ENCODE measurements at regions not wholly inside any gene's neighbourhood (a gene's known extent, or its start where the extent isn't known, plus 50 kb on each side); places are given as distances from the start of the nearest gene placed in this dataset.

GRCh38 chr4:125679989-125680388 is 365.2 kb downstream of the FAT4 start:
- no peak for DNase-seq (ENCODE audit: low read depth)
- no peak overlapping the region for H3K4me3 ChIP-seq (ENCODE audit: low read depth, low read length)
- no peak for TF ChIP-seq CTCF (IDR thresholded peaks at IDR 0.05; ENCODE audit: insufficient read depth, low read depth, low read length)

DNA sequence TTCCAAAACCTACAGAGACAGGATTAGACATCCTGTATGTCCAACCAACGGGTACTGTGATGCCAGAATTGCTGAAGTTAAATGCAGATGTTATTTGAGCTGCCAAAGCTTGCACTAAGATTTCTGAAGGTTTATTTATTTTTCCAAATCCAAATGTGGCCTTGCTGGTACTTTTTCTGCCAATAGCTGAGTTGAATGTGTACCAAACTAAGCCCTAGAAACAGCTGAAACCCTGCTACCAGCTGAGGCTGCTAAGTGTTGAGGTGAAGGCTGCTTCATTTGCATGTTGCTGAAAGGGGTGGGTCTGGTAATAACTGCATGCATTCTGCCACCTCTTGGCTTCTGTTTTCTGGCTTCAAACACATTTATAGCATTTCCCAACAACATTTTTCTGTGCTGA is 366.5 kb downstream of the FAT4 start:
- no peak overlapping the region for H3K4me3 ChIP-seq (ENCODE audit: low read depth, low read length)
- no peak for DNase-seq (ENCODE audit: low read depth)

GRCh38 chr4:125682730-125683129 is 368.0 kb downstream of the FAT4 start:
- DNase-seq (ENCODE audit: low read depth): no peak

More for the DNA sequence above, 366.5 kb downstream of the FAT4 start:
- TF ChIP-seq CTCF (IDR thresholded peaks at IDR 0.05; ENCODE audit: insufficient read depth, low read depth, low read length): no peak

GRCh38 chr4:125688841-125689240 is 374.1 kb downstream of the FAT4 start:
- no peak for DNase-seq (ENCODE audit: low read depth)
- no peak overlapping the region for H3K4me3 ChIP-seq (ENCODE audit: low read depth, low read length)
- TF ChIP-seq CTCF (IDR thresholded peaks at IDR 0.05; ENCODE audit: insufficient read depth, low read depth, low read length): no peak

More at GRCh38 chr4:125682730-125683129, 368.0 kb downstream of the FAT4 start:
- no peak for TF ChIP-seq CTCF (IDR thresholded peaks at IDR 0.05; ENCODE audit: insufficient read depth, low read depth, low read length)
- no peak overlapping the region for H3K4me3 ChIP-seq (ENCODE audit: low read depth, low read length)

- no peak for TF ChIP-seq CTCF (IDR thresholded peaks at IDR 0.05; ENCODE audit: insufficient read depth, low read depth, low read length)
- no peak overlapping the region for H3K4me3 ChIP-seq (ENCODE audit: low read depth, low read length)
- DNase-seq (ENCODE audit: low read depth): no peak
Measured at GRCh38 chr4:125689805-125690204, 375.1 kb downstream of the FAT4 start.

- no peak for DNase-seq (ENCODE audit: low read depth)
- H3K4me3 ChIP-seq (ENCODE audit: low read depth, low read length): no peak overlapping the region
- TF ChIP-seq CTCF (IDR thresholded peaks at IDR 0.05; ENCODE audit: insufficient read depth, low read depth, low read length): no peak
Measured at GRCh38 chr4:125693228-125693627, 378.5 kb downstream of the FAT4 start.

GRCh38 chr4:125702406-125702805 is 387.7 kb downstream of the FAT4 start:
- TF ChIP-seq CTCF (IDR thresholded peaks at IDR 0.05; ENCODE audit: insufficient read depth, low read depth, low read length): no peak
- no peak overlapping the region for H3K4me3 ChIP-seq (ENCODE audit: low read depth, low read length)
- peak; percentile 12 for DNase-seq (ENCODE audit: low read depth)

Data from fibroblast of villous mesenchyme (primary cell).